ENCODE measurements at regions not wholly inside any gene's neighbourhood (a gene's known extent, or its start where the extent isn't known, plus 50 kb on each side); places are given as distances from the start of the nearest gene placed in this dataset.

DNA sequence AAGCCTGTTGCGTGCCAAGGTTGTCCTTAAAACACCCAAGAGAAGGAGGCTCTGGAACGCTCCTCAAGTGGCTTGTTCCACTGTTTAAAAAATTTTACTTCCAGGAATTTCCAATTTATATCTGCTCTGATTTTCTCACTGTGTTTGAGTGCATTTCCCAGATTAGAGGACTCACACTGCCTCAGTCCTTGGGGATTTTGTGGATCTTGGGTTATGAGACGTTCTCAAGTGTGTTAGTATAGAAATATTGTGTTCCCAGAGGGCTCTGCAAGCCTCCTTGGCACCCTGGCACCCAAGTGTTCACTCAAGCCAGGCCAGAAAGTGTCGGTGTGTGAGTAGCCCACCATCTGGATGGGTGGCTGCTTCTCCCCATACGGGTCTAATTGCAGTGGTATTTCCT, 192.2 kb downstream of the SNX10 start:
- Histone ChIP-seq H3K79me2 (ENCODE audit: insufficient read depth, low read depth) (no peaks in the 10 kb centered on the region), H3K36me3 (ENCODE audit: insufficient read depth) (no peaks in the 10 kb centered on the region), H3K4me1 (ENCODE audit: low read depth, poor library complexity, severe bottlenecking) (no peaks in the 10 kb centered on the region), H3K4me2 (no peak overlapping the region), H3K27me3 (ENCODE audit: insufficient read depth, low read depth) (no peaks in the 10 kb centered on the region), H3K27ac (no peak overlapping the region), H2AFZ (ENCODE audit: low read depth) (no peak overlapping the region), H4K20me1 (ENCODE audit: insufficient read depth) (no peaks in the 10 kb centered on the region), H3K9ac (no peak overlapping the region), H3K4me3 (IDR thresholded peaks at IDR 0.05; ENCODE audit: insufficient read depth, low read depth, low read length) (no peak overlapping the region)
- TF ChIP-seq, protein P1, sequence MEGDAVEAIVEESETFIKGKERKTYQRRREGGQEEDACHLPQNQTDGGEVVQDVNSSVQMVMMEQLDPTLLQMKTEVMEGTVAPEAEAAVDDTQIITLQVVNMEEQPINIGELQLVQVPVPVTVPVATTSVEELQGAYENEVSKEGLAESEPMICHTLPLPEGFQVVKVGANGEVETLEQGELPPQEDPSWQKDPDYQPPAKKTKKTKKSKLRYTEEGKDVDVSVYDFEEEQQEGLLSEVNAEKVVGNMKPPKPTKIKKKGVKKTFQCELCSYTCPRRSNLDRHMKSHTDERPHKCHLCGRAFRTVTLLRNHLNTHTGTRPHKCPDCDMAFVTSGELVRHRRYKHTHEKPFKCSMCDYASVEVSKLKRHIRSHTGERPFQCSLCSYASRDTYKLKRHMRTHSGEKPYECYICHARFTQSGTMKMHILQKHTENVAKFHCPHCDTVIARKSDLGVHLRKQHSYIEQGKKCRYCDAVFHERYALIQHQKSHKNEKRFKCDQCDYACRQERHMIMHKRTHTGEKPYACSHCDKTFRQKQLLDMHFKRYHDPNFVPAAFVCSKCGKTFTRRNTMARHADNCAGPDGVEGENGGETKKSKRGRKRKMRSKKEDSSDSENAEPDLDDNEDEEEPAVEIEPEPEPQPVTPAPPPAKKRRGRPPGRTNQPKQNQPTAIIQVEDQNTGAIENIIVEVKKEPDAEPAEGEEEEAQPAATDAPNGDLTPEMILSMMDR (conservative IDR thresholded peaks at IDR 0.05; ENCODE audit: low read depth, low read length) = no peak

DNA sequence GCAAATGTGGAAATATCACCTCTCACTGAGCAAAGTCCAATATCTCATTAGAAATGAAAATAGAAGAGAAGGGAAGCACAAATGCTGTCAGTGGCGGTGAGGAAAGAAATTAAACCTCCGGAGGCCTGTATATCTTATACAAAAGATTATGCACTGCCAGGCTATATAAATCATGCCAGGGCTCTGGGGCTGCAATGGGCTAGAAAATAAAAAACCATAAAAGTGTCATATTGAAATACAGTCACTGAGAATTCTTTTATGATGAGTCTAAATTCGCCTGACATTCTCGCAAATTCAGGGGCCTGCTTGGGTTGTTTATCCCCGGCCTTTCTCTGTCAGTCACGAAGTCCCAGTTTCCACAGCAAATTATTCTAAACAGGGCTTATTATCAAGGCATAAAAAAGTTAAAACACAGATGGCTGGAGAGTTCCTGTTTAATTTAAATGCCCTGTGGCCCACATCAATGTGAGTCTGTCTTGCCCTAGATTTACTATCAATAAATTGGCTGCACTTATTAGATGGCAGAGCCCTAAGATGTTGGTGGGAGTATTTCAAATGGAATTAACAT, 193.8 kb downstream of the SNX10 start:
- no peak overlapping the region for H3K9ac ChIP-seq
- TF ChIP-seq, protein P1 (conservative IDR thresholded peaks at IDR 0.05; ENCODE audit: low read depth, low read length) = no peak
- H4K20me1 ChIP-seq (ENCODE audit: insufficient read depth) = no peaks in the 10 kb centered on the region
- no peaks in the 10 kb centered on the region for H3K79me2 ChIP-seq (ENCODE audit: insufficient read depth, low read depth)
- no peak overlapping the region for H3K4me3 ChIP-seq (IDR thresholded peaks at IDR 0.05; ENCODE audit: insufficient read depth, low read depth, low read length)
- no peaks in the 10 kb centered on the region for H3K36me3 ChIP-seq (ENCODE audit: insufficient read depth)
- H2AFZ ChIP-seq (ENCODE audit: low read depth) = no peak overlapping the region
- H3K4me2 ChIP-seq = no peak overlapping the region
- no peak overlapping the region for H3K27ac ChIP-seq
- no peaks in the 10 kb centered on the region for H3K27me3 ChIP-seq (ENCODE audit: insufficient read depth, low read depth)
- no peaks in the 10 kb centered on the region for H3K4me1 ChIP-seq (ENCODE audit: low read depth, poor library complexity, severe bottlenecking)

DNA sequence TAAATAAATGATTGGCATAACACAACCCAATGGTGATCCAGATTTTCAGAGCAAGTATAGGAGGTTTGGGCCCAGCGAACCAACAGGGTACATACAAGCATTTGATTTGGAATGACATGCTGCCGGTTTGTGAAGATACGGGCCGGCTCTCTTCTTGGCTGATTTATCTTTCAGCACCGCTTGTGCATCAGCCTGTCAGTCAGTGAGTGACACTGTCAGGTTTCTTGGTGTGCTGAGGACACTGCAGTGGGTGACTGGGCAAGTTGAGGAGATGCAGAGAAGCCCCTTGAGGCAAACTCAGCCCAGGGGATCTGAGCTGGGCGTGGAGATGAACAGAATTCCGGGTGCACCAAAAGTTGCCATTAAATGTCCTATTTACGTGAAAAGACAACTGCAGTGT, 194.5 kb downstream of the SNX10 start:
- TF ChIP-seq, protein P1 (conservative IDR thresholded peaks at IDR 0.05; ENCODE audit: low read depth, low read length) = no peak
- no peaks in the 10 kb centered on the region for H3K4me1 ChIP-seq (ENCODE audit: low read depth, poor library complexity, severe bottlenecking)
- no peak overlapping the region for H3K4me3 ChIP-seq (IDR thresholded peaks at IDR 0.05; ENCODE audit: insufficient read depth, low read depth, low read length)
- no peak overlapping the region for H3K9ac ChIP-seq
- no peaks in the 10 kb centered on the region for H4K20me1 ChIP-seq (ENCODE audit: insufficient read depth)
- no peak overlapping the region for H2AFZ ChIP-seq (ENCODE audit: low read depth)
- H3K27me3 ChIP-seq (ENCODE audit: insufficient read depth, low read depth) = no peaks in the 10 kb centered on the region
- no peaks in the 10 kb centered on the region for H3K36me3 ChIP-seq (ENCODE audit: insufficient read depth)
- no peak overlapping the region for H3K27ac ChIP-seq
- no peak overlapping the region for H3K4me2 ChIP-seq
- no peaks in the 10 kb centered on the region for H3K79me2 ChIP-seq (ENCODE audit: insufficient read depth, low read depth)

- Histone ChIP-seq H3K4me3 (IDR thresholded peaks at IDR 0.05; ENCODE audit: insufficient read depth, low read depth, low read length) (no peak overlapping the region), H2AFZ (ENCODE audit: low read depth) (no peak overlapping the region), H3K36me3 (ENCODE audit: insufficient read depth) (no peaks in the 10 kb centered on the region), H3K9ac (no peak overlapping the region), H3K27me3 (ENCODE audit: insufficient read depth, low read depth) (no peaks in the 10 kb centered on the region), H3K4me2 (no peak overlapping the region), H3K79me2 (ENCODE audit: insufficient read depth, low read depth) (no peaks in the 10 kb centered on the region), H3K27ac (no peak overlapping the region), H4K20me1 (ENCODE audit: insufficient read depth) (no peaks in the 10 kb centered on the region), H3K4me1 (ENCODE audit: low read depth, poor library complexity, severe bottlenecking) (no peaks in the 10 kb centered on the region)
- TF ChIP-seq, protein P1 (conservative IDR thresholded peaks at IDR 0.05; ENCODE audit: low read depth, low read length) = no peak
These were observed 196.3 kb downstream of the SNX10 start for GRCh38 chr7:26487780-26488515.

All from KMS-11 (cell line).